ENCODE measurements at regions not wholly inside any gene's neighbourhood (a gene's known extent, or its start where the extent isn't known, plus 50 kb on each side); places are given as distances from the start of the nearest gene placed in this dataset.

GRCh38 chr6:50927800-50928199, 109.1 kb downstream of the TFAP2B start:
- no peaks in the 10 kb centered on the region for H3K9me3 ChIP-seq (replicated peaks; ENCODE audit: control insufficient read depth, insufficient read depth, low read length)
- H4K20me1 ChIP-seq (ENCODE audit: control insufficient read depth, insufficient read depth): no peaks in the 10 kb centered on the region
- intact Hi-C loops (cut with micrococcal nuclease; ENCODE audit: unreplicated experiment) (no loop called here), in situ Hi-C loops (cut with MboI) (no loop called here)
- no peaks in the 10 kb centered on the region for H3K27me3 ChIP-seq (replicated peaks in 1 of 2; ENCODE audit: control insufficient read depth in 2 of 2, insufficient read depth in 2 of 2, low read length in 1 of 2)
- SMC1A ChIA-PET (ENCODE audit: uncharacterized antibody, unreplicated experiment): no interaction called here
- no peaks in the 10 kb centered on the region for H3K4me1 ChIP-seq (ENCODE audit: control insufficient read depth, insufficient read depth, low read length)
- no peak overlapping the region for H3K4me2 ChIP-seq (ENCODE audit: control insufficient read depth, insufficient read depth)
- no peak for TF ChIP-seq PML (IDR thresholded peaks at IDR 0.05; ENCODE audit: low read length)
- no peak for TF ChIP-seq CBFB (IDR thresholded peaks at IDR 0.05; ENCODE audit: low read depth)
- no peak for TF ChIP-seq FOXM1 (IDR thresholded peaks at IDR 0.05; ENCODE audit: low read depth, low read length)
- no peak for TF ChIP-seq JUNB (IDR thresholded peaks at IDR 0.05)
- TF ChIP-seq CBX5 (IDR thresholded peaks at IDR 0.05; ENCODE audit: low read depth): no peak
- no peak for TF ChIP-seq ZNF24 (IDR thresholded peaks at IDR 0.05)
- TF ChIP-seq WRNIP1 (IDR thresholded peaks at IDR 0.05; ENCODE audit: borderline replicate concordance, low read depth, low read length): no peak
- no peak for TF ChIP-seq ZZZ3 (IDR thresholded peaks at IDR 0.05; ENCODE audit: control insufficient read depth, insufficient read length, low read depth)
- TF ChIP-seq TARDBP (IDR thresholded peaks at IDR 0.05; ENCODE audit: borderline replicate concordance): no peak
- TF ChIP-seq ZNF687 (IDR thresholded peaks at IDR 0.05): no peak
- WGBS (ENCODE audit: insufficient coverage, insufficient replicate concordance, low lambda C conversion rate, missing lambda C conversion rate): 9% methylated on average over 3 of the region's 3 CpGs
- FAIRE-seq: no peak
- RAD21 ChIA-PET (ENCODE audit: unreplicated experiment): no interaction called here
- H3K4me3 ChIP-seq: no peak overlapping the region
- no peak overlapping the region for H3K27ac ChIP-seq (ENCODE audit: control insufficient read depth, insufficient read depth)
- POLR2A ChIA-PET: no interaction called here
- H3K79me2 ChIP-seq (ENCODE audit: control insufficient read depth, insufficient read depth, low read length): no peaks in the 10 kb centered on the region
- CTCF ChIA-PET: no interaction called here
- no TSS peak for BruUV-seq (replicated peaks)
- no peak for ATAC-seq
- DNase-seq (ENCODE audit: low read depth, low spot score): no peak
- no peaks in the 10 kb centered on the region for H3K36me3 ChIP-seq (ENCODE audit: control insufficient read depth in 2 of 2, insufficient read depth in 2 of 2, low read length in 1 of 2)
- no peak overlapping the region for H2AFZ ChIP-seq (ENCODE audit: control insufficient read depth, low read depth, low read length)
- no peak overlapping the region for H3K9ac ChIP-seq (ENCODE audit: control insufficient read depth, insufficient read depth, low read length)

Data from GM12878 (cell line).